H1 (cell line): ENCODE measurements at regions not wholly inside any gene's neighbourhood (a gene's known extent, or its start where the extent isn't known, plus 50 kb on each side); places are given as distances from the start of the nearest gene placed in this dataset.

Experiments used
- CHD2 ChIP-seq: IDR thresholded peaks from 2 replicates; pipeline ENCODE4 v1.6.1; 2012; ENCODE audit warnings: low read length, improper control_type of control experiment
- CREB1 ChIP-seq: IDR thresholded peaks from 2 replicates; pipeline ENCODE4 v1.6.1; 2012; ENCODE audit warnings: inconsistent platforms
- CTBP2 ChIP-seq: IDR thresholded peaks from 2 replicates; pipeline ENCODE4 v1.7.0; 2011; ENCODE audit warnings: borderline replicate concordance, mild to moderate bottlenecking, moderate library complexity, mixed read lengths, low read length; ENCODE audit not compliant: insufficient read depth, insufficient read length
- HDAC6 ChIP-seq: IDR thresholded peaks from one replicate; pipeline ENCODE4 v1.7.1; 2012; ENCODE audit warnings: low read depth, mild to moderate bottlenecking, inconsistent platforms, low read length, moderate library complexity
- JUND ChIP-seq: IDR thresholded peaks from 2 replicates; pipeline ENCODE4 v1.6.1; 2011; ENCODE audit warnings: mild to moderate bottlenecking, improper control_type of control experiment, low read length
- KDM1A ChIP-seq: fragments of 200-600, 300-600 bp; sonication (generic); IDR thresholded peaks from 2 replicates; pipeline ENCODE4 v1.7.1; 2016; ENCODE audit warnings: mild to moderate bottlenecking, low read length, borderline replicate concordance
- MAFK ChIP-seq: IDR thresholded peaks from 2 replicates; pipeline ENCODE4 v1.6.1; 2012; ENCODE audit warnings: low read depth, mild to moderate bottlenecking, improper control_type of control experiment, low read length
- NRF1 ChIP-seq: IDR thresholded peaks from 2 replicates; pipeline ENCODE4 v1.6.1; 2011; ENCODE audit warnings: mild to moderate bottlenecking, low read depth, low read length, improper control_type of control experiment
- RFX5 ChIP-seq: IDR thresholded peaks from 2 replicates; pipeline ENCODE4 v1.6.1; 2011; ENCODE audit warnings: low read depth, low read length, improper control_type of control experiment, borderline replicate concordance
- SP1 ChIP-seq: IDR thresholded peaks from 2 replicates; pipeline ENCODE4 v1.6.1; 2011; ENCODE audit warnings: low read depth, low read length
- SP2 ChIP-seq: IDR thresholded peaks from 2 replicates; pipeline ENCODE4 v1.6.1; 2012; ENCODE audit warnings: mild to moderate bottlenecking, low read length, inconsistent platforms
- SP4 ChIP-seq: IDR thresholded peaks from 2 replicates; pipeline ENCODE4 v1.6.1; 2012; ENCODE audit warnings: low read length, inconsistent platforms
- SUZ12 ChIP-seq: fragments of 200-600 bp; sonication (generic); IDR thresholded peaks from 2 replicates; pipeline ENCODE4 v1.6.1; 2012; ENCODE audit warnings: mild to moderate bottlenecking, inconsistent platforms, low read length, moderate library complexity, mixed read lengths
- TAF1 ChIP-seq: IDR thresholded peaks from 2 replicates; pipeline ENCODE4 v1.6.1; 2011; ENCODE audit warnings: mild to moderate bottlenecking, low read depth, low read length
- TAF7 ChIP-seq: optimal IDR thresholded peaks from 2 replicates; pipeline ENCODE3; 2011; ENCODE audit warnings: low read depth, mild to moderate bottlenecking, inconsistent platforms, low read length, moderate library complexity, borderline replicate concordance
- TCF12 ChIP-seq: IDR thresholded peaks from 2 replicates; pipeline ENCODE4 v1.6.1; 2011; ENCODE audit warnings: low read depth, mild to moderate bottlenecking, low read length
- YY1 ChIP-seq: IDR thresholded peaks from 2 replicates; pipeline ENCODE4 v1.6.1; 2011; ENCODE audit warnings: low read depth, mild to moderate bottlenecking, low read length
- TF ChIP-seq, protein P1 (sequence below): IDR thresholded peaks from 2 replicates; pipeline ENCODE4 v1.6.1; 2011; ENCODE audit warnings: low read length, improper control_type of control experiment
- TF ChIP-seq, protein P2 (sequence below): IDR thresholded peaks from 2 replicates; pipeline ENCODE4 v1.6.1; 2012; ENCODE audit warnings: inconsistent platforms
- TF ChIP-seq, protein P3 (sequence below): IDR thresholded peaks from 2 replicates; pipeline ENCODE4 v1.6.1; 2012; ENCODE audit warnings: inconsistent platforms
- TF ChIP-seq, protein P4 (sequence below), 3 experiments: IDR thresholded peaks; 1 replicate in 2 of 3; 2 replicates in 1 of 3; pipeline versions ENCODE4 v1.5.1 to v1.6.1; 2011; ENCODE audit warnings: low read length in 3 of 3, mild to moderate bottlenecking in 3 of 3, inconsistent platforms in 2 of 3, low read depth in 1 of 3, moderate library complexity in 1 of 3; ENCODE audit not compliant: insufficient read depth in 1 of 3; ENCODE audit errors: control extremely low read depth in 1 of 3

DNA sequence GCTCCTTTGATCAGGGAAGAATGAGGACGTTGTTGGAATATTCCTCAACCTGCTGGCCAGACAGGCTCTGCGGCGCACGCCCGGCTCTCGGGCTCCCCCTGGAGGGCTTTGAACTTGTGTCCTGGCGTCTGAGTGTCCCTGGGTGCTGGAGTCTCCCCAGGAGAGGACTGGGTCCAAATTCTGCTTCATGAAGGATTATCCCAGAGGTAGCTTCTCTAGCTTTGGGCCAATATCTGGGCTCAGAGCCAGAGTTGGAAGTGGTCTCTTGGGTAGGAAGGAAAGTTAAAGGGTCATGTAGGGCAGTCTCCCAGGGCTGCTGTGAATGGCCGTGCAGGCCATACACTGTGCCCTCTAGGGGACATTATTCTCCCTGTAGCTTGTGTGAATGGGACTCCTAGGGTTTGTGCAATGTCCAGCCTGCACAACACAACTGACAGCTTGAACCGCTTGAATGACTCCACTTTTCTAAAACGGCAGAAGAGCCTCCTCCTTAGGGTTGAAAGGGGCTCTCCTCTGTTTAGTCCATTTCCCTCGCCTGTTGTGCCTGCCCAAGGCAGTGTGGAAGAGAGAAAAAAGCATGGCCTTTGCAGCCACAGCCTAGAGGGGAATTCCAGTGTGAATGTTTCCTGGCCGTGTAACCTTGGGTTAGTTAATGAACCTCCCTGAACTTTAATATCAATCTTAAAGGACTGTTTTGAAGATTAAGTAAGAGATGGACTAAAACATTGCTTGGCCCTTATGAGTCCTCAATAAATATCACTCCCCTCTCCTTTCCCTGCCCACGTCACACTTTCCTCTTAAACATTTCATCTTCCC, 111.2 kb upstream of the THY1 start (continued):
- TF ChIP-seq, protein P1, sequence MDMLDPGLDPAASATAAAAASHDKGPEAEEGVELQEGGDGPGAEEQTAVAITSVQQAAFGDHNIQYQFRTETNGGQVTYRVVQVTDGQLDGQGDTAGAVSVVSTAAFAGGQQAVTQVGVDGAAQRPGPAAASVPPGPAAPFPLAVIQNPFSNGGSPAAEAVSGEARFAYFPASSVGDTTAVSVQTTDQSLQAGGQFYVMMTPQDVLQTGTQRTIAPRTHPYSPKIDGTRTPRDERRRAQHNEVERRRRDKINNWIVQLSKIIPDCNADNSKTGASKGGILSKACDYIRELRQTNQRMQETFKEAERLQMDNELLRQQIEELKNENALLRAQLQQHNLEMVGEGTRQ: no peak
- TF ChIP-seq, protein P2, sequence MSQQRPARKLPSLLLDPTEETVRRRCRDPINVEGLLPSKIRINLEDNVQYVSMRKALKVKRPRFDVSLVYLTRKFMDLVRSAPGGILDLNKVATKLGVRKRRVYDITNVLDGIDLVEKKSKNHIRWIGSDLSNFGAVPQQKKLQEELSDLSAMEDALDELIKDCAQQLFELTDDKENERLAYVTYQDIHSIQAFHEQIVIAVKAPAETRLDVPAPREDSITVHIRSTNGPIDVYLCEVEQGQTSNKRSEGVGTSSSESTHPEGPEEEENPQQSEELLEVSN: no peak
- TF ChIP-seq YY1: 0 out of 2 replicates have a peak, but pooled peaks have one; percentile 8
- no peak for TF ChIP-seq CREB1
- TF ChIP-seq CTBP2: no peak
- TF ChIP-seq, protein P3, sequence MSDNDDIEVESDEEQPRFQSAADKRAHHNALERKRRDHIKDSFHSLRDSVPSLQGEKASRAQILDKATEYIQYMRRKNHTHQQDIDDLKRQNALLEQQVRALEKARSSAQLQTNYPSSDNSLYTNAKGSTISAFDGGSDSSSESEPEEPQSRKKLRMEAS: no peak
- no peak for TF ChIP-seq MAFK
- TF ChIP-seq SP2: no peak
- no peak for TF ChIP-seq TAF1
- TF ChIP-seq CHD2: no peak
- TF ChIP-seq, protein P4, sequence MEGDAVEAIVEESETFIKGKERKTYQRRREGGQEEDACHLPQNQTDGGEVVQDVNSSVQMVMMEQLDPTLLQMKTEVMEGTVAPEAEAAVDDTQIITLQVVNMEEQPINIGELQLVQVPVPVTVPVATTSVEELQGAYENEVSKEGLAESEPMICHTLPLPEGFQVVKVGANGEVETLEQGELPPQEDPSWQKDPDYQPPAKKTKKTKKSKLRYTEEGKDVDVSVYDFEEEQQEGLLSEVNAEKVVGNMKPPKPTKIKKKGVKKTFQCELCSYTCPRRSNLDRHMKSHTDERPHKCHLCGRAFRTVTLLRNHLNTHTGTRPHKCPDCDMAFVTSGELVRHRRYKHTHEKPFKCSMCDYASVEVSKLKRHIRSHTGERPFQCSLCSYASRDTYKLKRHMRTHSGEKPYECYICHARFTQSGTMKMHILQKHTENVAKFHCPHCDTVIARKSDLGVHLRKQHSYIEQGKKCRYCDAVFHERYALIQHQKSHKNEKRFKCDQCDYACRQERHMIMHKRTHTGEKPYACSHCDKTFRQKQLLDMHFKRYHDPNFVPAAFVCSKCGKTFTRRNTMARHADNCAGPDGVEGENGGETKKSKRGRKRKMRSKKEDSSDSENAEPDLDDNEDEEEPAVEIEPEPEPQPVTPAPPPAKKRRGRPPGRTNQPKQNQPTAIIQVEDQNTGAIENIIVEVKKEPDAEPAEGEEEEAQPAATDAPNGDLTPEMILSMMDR (IDR thresholded peaks at IDR 0.05; ENCODE audit: control extremely low read depth in 1 of 3, insufficient read depth in 1 of 3, low read depth in 1 of 3, low read length in 3 of 3): peak; percentile 80 to 96 (median 85)
- no peak for TF ChIP-seq RFX5
- 0 out of 2 replicates have a peak, but pooled peaks have one; percentile 21 for TF ChIP-seq SP4
- TF ChIP-seq NRF1: no peak
- no peak for TF ChIP-seq TCF12
- TF ChIP-seq SP1: no peak
- no peak for TF ChIP-seq TAF7
- no peak for TF ChIP-seq JUND
- no peak for TF ChIP-seq HDAC6
- TF ChIP-seq KDM1A: no peak
- no peak for TF ChIP-seq SUZ12
